ENCODE measurements at regions not wholly inside any gene's neighbourhood (a gene's known extent, or its start where the extent isn't known, plus 50 kb on each side); places are given as distances from the start of the nearest gene placed in this dataset.

GRCh38 chr15:96564546-96564945 lies 234.0 kb downstream of the NR2F2 start:
- no peaks in the 10 kb centered on the region for H3K36me3 ChIP-seq (ENCODE audit: insufficient read depth, insufficient read length, low read length)
- TF ChIP-seq SUZ12 (IDR thresholded peaks at IDR 0.05; ENCODE audit: extremely low read depth, insufficient read depth, insufficient read length), result no peak
- no peak for TF ChIP-seq YY1 (IDR thresholded peaks at IDR 0.05; ENCODE audit: insufficient read depth, insufficient read length)
- no peak for TF ChIP-seq ZNF274 (IDR thresholded peaks at IDR 0.05; ENCODE audit: low read depth, low read length)
- H3K9me3 ChIP-seq (ENCODE audit: insufficient read depth, low read length), result no peaks in the 10 kb centered on the region
- no peak overlapping the region for H3K9ac ChIP-seq (ENCODE audit: insufficient read length, low read depth)
- H3K27me3 ChIP-seq (ENCODE audit: insufficient read depth, insufficient read length), result no peaks in the 10 kb centered on the region
- no peaks in the 10 kb centered on the region for H3K4me1 ChIP-seq (ENCODE audit: insufficient read depth, insufficient read length)
- no peak for DNase-seq (ENCODE audit: low read depth, low spot score)
- H3K4me3 ChIP-seq (ENCODE audit: insufficient read length, low read depth), result no peak overlapping the region

DNA sequence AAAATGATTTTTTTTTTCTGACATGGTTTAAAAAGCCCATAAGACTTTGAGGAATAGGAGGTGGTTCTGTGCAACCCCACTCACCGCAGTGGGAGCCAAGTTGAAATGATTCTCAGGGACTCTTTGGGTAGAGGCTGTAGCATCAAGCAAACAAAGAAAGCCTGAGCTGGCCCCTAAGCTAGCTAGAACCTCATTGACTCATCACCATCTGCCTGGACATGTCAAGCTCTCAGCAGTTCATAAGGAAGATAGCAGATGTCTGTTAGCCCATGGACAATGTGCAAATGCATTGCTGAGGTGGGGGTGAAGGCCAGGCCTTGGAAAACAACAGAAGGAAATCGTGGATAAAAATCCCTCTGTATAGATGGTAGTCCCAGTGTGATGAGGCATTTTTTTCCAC lies 234.8 kb downstream of the NR2F2 start:
- Histone ChIP-seq H3K4me1 (ENCODE audit: insufficient read depth, insufficient read length) (no peaks in the 10 kb centered on the region), H3K4me3 (ENCODE audit: insufficient read length, low read depth) (no peak overlapping the region), H3K36me3 (ENCODE audit: insufficient read depth, insufficient read length, low read length) (no peaks in the 10 kb centered on the region), H3K9ac (ENCODE audit: insufficient read length, low read depth) (no peak overlapping the region), H3K27me3 (ENCODE audit: insufficient read depth, insufficient read length) (no peaks in the 10 kb centered on the region), H3K9me3 (ENCODE audit: insufficient read depth, low read length) (no peaks in the 10 kb centered on the region)
- DNase-seq (ENCODE audit: low read depth, low spot score), result no peak
- TF ChIP-seq SUZ12 (IDR thresholded peaks at IDR 0.05; ENCODE audit: extremely low read depth, insufficient read depth, insufficient read length) (no peak), YY1 (IDR thresholded peaks at IDR 0.05; ENCODE audit: insufficient read depth, insufficient read length) (no peak), ZNF274 (IDR thresholded peaks at IDR 0.05; ENCODE audit: low read depth, low read length) (no peak)

- TF ChIP-seq ZNF274 (IDR thresholded peaks at IDR 0.05; ENCODE audit: low read depth, low read length), result no peak
Observed at GRCh38 chr15:96574782-96575181, 244.3 kb downstream of the NR2F2 start.

DNA sequence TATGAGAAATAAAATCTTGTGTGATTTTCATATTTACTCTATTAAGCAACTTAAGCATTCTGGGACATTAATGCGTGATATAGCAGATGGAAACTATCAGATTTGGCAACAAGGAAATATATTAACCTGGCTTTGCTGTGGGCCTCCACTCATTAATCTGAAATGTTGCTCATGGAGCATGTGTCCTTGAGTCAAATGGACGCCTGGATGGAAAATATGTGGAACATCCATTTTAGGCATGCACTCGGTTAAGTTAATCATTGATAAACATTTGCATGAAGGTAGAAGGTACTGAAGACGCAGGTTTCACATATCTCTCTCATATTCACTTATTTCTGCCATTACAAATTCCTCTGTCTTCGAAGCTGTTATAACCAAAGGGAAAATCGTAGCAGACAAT lies 246.1 kb downstream of the NR2F2 start:
- Histone ChIP-seq H3K36me3 (ENCODE audit: insufficient read depth, insufficient read length, low read length) (no peaks in the 10 kb centered on the region), H3K27me3 (ENCODE audit: insufficient read depth, insufficient read length) (no peaks in the 10 kb centered on the region), H3K9me3 (ENCODE audit: insufficient read depth, low read length) (no peaks in the 10 kb centered on the region), H3K4me1 (ENCODE audit: insufficient read depth, insufficient read length) (no peaks in the 10 kb centered on the region), H3K9ac (ENCODE audit: insufficient read length, low read depth) (no peak overlapping the region), H3K4me3 (ENCODE audit: insufficient read length, low read depth) (no peak overlapping the region)
- TF ChIP-seq ZNF274 (IDR thresholded peaks at IDR 0.05; ENCODE audit: low read depth, low read length) (no peak), YY1 (IDR thresholded peaks at IDR 0.05; ENCODE audit: insufficient read depth, insufficient read length) (no peak), SUZ12 (IDR thresholded peaks at IDR 0.05; ENCODE audit: extremely low read depth, insufficient read depth, insufficient read length) (no peak)
- no peak for DNase-seq (ENCODE audit: low read depth, low spot score)

More at GRCh38 chr15:96574782-96575181, 244.3 kb downstream of the NR2F2 start:
- DNase-seq (ENCODE audit: low read depth, low spot score), result no peak
- no peak overlapping the region for H3K9ac ChIP-seq (ENCODE audit: insufficient read length, low read depth)
- no peaks in the 10 kb centered on the region for H3K27me3 ChIP-seq (ENCODE audit: insufficient read depth, insufficient read length)
- H3K4me1 ChIP-seq (ENCODE audit: insufficient read depth, insufficient read length), result no peaks in the 10 kb centered on the region
- H3K4me3 ChIP-seq (ENCODE audit: insufficient read length, low read depth), result no peak overlapping the region
- H3K9me3 ChIP-seq (ENCODE audit: insufficient read depth, low read length), result no peaks in the 10 kb centered on the region
- no peaks in the 10 kb centered on the region for H3K36me3 ChIP-seq (ENCODE audit: insufficient read depth, insufficient read length, low read length)

GRCh38 chr15:96578393-96578792 lies 247.9 kb downstream of the NR2F2 start:
- Histone ChIP-seq H3K9me3 (ENCODE audit: insufficient read depth, low read length) (no peaks in the 10 kb centered on the region), H3K4me3 (ENCODE audit: insufficient read length, low read depth) (no peak overlapping the region), H3K4me1 (ENCODE audit: insufficient read depth, insufficient read length) (no peaks in the 10 kb centered on the region), H3K9ac (ENCODE audit: insufficient read length, low read depth) (no peak overlapping the region), H3K27me3 (ENCODE audit: insufficient read depth, insufficient read length) (no peaks in the 10 kb centered on the region), H3K36me3 (ENCODE audit: insufficient read depth, insufficient read length, low read length) (no peaks in the 10 kb centered on the region)
- DNase-seq (ENCODE audit: low read depth, low spot score), result no peak
- TF ChIP-seq YY1 (IDR thresholded peaks at IDR 0.05; ENCODE audit: insufficient read depth, insufficient read length) (no peak), SUZ12 (IDR thresholded peaks at IDR 0.05; ENCODE audit: extremely low read depth, insufficient read depth, insufficient read length) (no peak), ZNF274 (IDR thresholded peaks at IDR 0.05; ENCODE audit: low read depth, low read length) (no peak)

GRCh38 chr15:96581371-96581770 lies 250.9 kb downstream of the NR2F2 start:
- H3K9ac ChIP-seq (ENCODE audit: insufficient read length, low read depth), result no peak overlapping the region
- no peaks in the 10 kb centered on the region for H3K36me3 ChIP-seq (ENCODE audit: insufficient read depth, insufficient read length, low read length)
- DNase-seq (ENCODE audit: low read depth, low spot score), result no peak
- no peaks in the 10 kb centered on the region for H3K4me1 ChIP-seq (ENCODE audit: insufficient read depth, insufficient read length)
- H3K9me3 ChIP-seq (ENCODE audit: insufficient read depth, low read length), result no peaks in the 10 kb centered on the region
- TF ChIP-seq ZNF274 (IDR thresholded peaks at IDR 0.05; ENCODE audit: low read depth, low read length), result no peak
- H3K4me3 ChIP-seq (ENCODE audit: insufficient read length, low read depth), result no peak overlapping the region
- no peaks in the 10 kb centered on the region for H3K27me3 ChIP-seq (ENCODE audit: insufficient read depth, insufficient read length)

- no peak for TF ChIP-seq YY1 (IDR thresholded peaks at IDR 0.05; ENCODE audit: insufficient read depth, insufficient read length)
- no peak for TF ChIP-seq ZNF274 (IDR thresholded peaks at IDR 0.05; ENCODE audit: low read depth, low read length)
- TF ChIP-seq SUZ12 (IDR thresholded peaks at IDR 0.05; ENCODE audit: extremely low read depth, insufficient read depth, insufficient read length), result no peak
Observed at GRCh38 chr15:96582473-96582872, 252.0 kb downstream of the NR2F2 start.

GRCh38 chr15:96583671-96584070 lies 253.2 kb downstream of the NR2F2 start:
- Histone ChIP-seq H3K27me3 (ENCODE audit: insufficient read depth, insufficient read length) (no peaks in the 10 kb centered on the region), H3K9ac (ENCODE audit: insufficient read length, low read depth) (no peak overlapping the region), H3K4me3 (ENCODE audit: insufficient read length, low read depth) (no peak overlapping the region), H3K4me1 (ENCODE audit: insufficient read depth, insufficient read length) (no peaks in the 10 kb centered on the region), H3K36me3 (ENCODE audit: insufficient read depth, insufficient read length, low read length) (no peaks in the 10 kb centered on the region), H3K9me3 (ENCODE audit: insufficient read depth, low read length) (no peaks in the 10 kb centered on the region)
- DNase-seq (ENCODE audit: low read depth, low spot score), result no peak
- TF ChIP-seq ZNF274 (IDR thresholded peaks at IDR 0.05; ENCODE audit: low read depth, low read length) (no peak), YY1 (IDR thresholded peaks at IDR 0.05; ENCODE audit: insufficient read depth, insufficient read length) (no peak), SUZ12 (IDR thresholded peaks at IDR 0.05; ENCODE audit: extremely low read depth, insufficient read depth, insufficient read length) (no peak)

More at GRCh38 chr15:96582473-96582872, 252.0 kb downstream of the NR2F2 start:
- no peak overlapping the region for H3K9ac ChIP-seq (ENCODE audit: insufficient read length, low read depth)
- no peak overlapping the region for H3K4me3 ChIP-seq (ENCODE audit: insufficient read length, low read depth)
- H3K4me1 ChIP-seq (ENCODE audit: insufficient read depth, insufficient read length), result no peaks in the 10 kb centered on the region
- no peaks in the 10 kb centered on the region for H3K36me3 ChIP-seq (ENCODE audit: insufficient read depth, insufficient read length, low read length)
- H3K9me3 ChIP-seq (ENCODE audit: insufficient read depth, low read length), result no peaks in the 10 kb centered on the region
- H3K27me3 ChIP-seq (ENCODE audit: insufficient read depth, insufficient read length), result no peaks in the 10 kb centered on the region
- DNase-seq (ENCODE audit: low read depth, low spot score), result no peak
